ENCODE measurements at regions not wholly inside any gene's neighbourhood (a gene's known extent, or its start where the extent isn't known, plus 50 kb on each side); places are given as distances from the start of the nearest gene placed in this dataset.

- ATAC-seq (ENCODE audit: low read depth) (no peak), DNase-seq (no peak)
- H3K56ac ChIP-seq (ENCODE audit: extremely low read depth, insufficient read depth, low read length) = no peak overlapping the region
- H4K5ac ChIP-seq (ENCODE audit: low read depth, low read length) = no peak overlapping the region
- dilution Hi-C loops (cut with HindIII; ENCODE audit: low sequenced_read_pairs, unreplicated experiment) = no loop called here
- H3K9ac ChIP-seq (ENCODE audit: low read depth, low read length) = no peak overlapping the region
- no peaks in the 10 kb centered on the region for H3K4me1 ChIP-seq (ENCODE audit: control insufficient read depth, insufficient read depth, low read length)
- no peak overlapping the region for H4K91ac ChIP-seq (ENCODE audit: insufficient read depth, low read depth, low read length)
- no peaks in the 10 kb centered on the region for H3K27me3 ChIP-seq (ENCODE audit: control insufficient read depth, insufficient read depth, low read length)
- in situ Hi-C loops (cut with MboI; ENCODE audit: low sequenced_read_pairs) = no loop called here
- no peaks in the 10 kb centered on the region for H4K20me1 ChIP-seq (ENCODE audit: insufficient read depth, low read length)
- H3K23ac ChIP-seq (ENCODE audit: low read depth, low read length) = no peak overlapping the region
- intact Hi-C loops (cut with micrococcal nuclease) = no loop called here
- no peaks in the 10 kb centered on the region for H3K36me3 ChIP-seq (ENCODE audit: control insufficient read depth, insufficient read depth, low read length)
- POLR2A ChIA-PET (ENCODE audit: unreplicated experiment) = no interaction called here
- H3K14ac ChIP-seq (replicated peaks; ENCODE audit: low read depth, low read length) = no peak overlapping the region
- CTCF ChIA-PET = no interaction called here
- no CpG with 5 or more reads among the region's 3 CpGs for WGBS, 2 experiments (ENCODE audit: extremely low coverage in 2 of 2, insufficient read length in 1 of 2)
- no peak overlapping the region for H2AK9ac ChIP-seq (replicated peaks; ENCODE audit: low read depth, low read length, poor library complexity)
- H3K18ac ChIP-seq (ENCODE audit: low read depth, low read length) = no peak overlapping the region
- H3K9me1 ChIP-seq (ENCODE audit: insufficient read depth, low read length) = no peaks in the 10 kb centered on the region
- H3K27ac ChIP-seq (ENCODE audit: insufficient read depth, low read length) = no peak overlapping the region
- H4K8ac ChIP-seq (ENCODE audit: low read depth in 2 of 2, low read length in 2 of 2) = no peak overlapping the region
- H2BK120ac ChIP-seq (ENCODE audit: low read depth, low read length) = no peak overlapping the region
- H2AFZ ChIP-seq (replicated peaks; ENCODE audit: low read length, poor library complexity) = no peak overlapping the region
- no peak overlapping the region for H2BK15ac ChIP-seq (ENCODE audit: low read depth, low read length)
- TF ChIP-seq RCOR1 (IDR thresholded peaks at IDR 0.05; ENCODE audit: insufficient replicate concordance, low read length) (no peak), RFX5 (IDR thresholded peaks at IDR 0.05; ENCODE audit: low read depth, low read length) (no peak), MAFK (IDR thresholded peaks at IDR 0.05; ENCODE audit: low read depth, low read length) (no peak), NFE2L2 (IDR thresholded peaks at IDR 0.05; ENCODE audit: low read depth, low read length) (no peak), SMC3 (IDR thresholded peaks at IDR 0.05; ENCODE audit: low read depth, low read length) (no peak), CHD1 (IDR thresholded peaks at IDR 0.05; ENCODE audit: low read depth, low read length) (no peak), FOS (IDR thresholded peaks at IDR 0.05; ENCODE audit: low read depth, low read length) (no peak), POLR2A (IDR thresholded peaks at IDR 0.05; ENCODE audit: low read depth, low read length) (no peak), RAD21 (IDR thresholded peaks at IDR 0.05; ENCODE audit: low read length) (no peak), MXI1 (IDR thresholded peaks at IDR 0.05; ENCODE audit: borderline replicate concordance, low read depth, low read length) (no peak), CEBPB (IDR thresholded peaks at IDR 0.05; ENCODE audit: low read depth, low read length) (no peak), MAZ (IDR thresholded peaks at IDR 0.05; ENCODE audit: borderline replicate concordance, low read depth, low read length) (no peak), BHLHE40 (IDR thresholded peaks at IDR 0.05; ENCODE audit: low read depth, low read length) (no peak)
- TF ChIP-seq, protein P1, sequence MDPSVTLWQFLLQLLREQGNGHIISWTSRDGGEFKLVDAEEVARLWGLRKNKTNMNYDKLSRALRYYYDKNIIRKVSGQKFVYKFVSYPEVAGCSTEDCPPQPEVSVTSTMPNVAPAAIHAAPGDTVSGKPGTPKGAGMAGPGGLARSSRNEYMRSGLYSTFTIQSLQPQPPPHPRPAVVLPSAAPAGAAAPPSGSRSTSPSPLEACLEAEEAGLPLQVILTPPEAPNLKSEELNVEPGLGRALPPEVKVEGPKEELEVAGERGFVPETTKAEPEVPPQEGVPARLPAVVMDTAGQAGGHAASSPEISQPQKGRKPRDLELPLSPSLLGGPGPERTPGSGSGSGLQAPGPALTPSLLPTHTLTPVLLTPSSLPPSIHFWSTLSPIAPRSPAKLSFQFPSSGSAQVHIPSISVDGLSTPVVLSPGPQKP (IDR thresholded peaks at IDR 0.05; ENCODE audit: borderline replicate concordance, low read depth, low read length) = no peak
- TF ChIP-seq, protein P2, sequence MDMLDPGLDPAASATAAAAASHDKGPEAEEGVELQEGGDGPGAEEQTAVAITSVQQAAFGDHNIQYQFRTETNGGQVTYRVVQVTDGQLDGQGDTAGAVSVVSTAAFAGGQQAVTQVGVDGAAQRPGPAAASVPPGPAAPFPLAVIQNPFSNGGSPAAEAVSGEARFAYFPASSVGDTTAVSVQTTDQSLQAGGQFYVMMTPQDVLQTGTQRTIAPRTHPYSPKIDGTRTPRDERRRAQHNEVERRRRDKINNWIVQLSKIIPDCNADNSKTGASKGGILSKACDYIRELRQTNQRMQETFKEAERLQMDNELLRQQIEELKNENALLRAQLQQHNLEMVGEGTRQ (IDR thresholded peaks at IDR 0.05; ENCODE audit: low read depth, low read length) = no peak
- TF ChIP-seq, protein P3, sequence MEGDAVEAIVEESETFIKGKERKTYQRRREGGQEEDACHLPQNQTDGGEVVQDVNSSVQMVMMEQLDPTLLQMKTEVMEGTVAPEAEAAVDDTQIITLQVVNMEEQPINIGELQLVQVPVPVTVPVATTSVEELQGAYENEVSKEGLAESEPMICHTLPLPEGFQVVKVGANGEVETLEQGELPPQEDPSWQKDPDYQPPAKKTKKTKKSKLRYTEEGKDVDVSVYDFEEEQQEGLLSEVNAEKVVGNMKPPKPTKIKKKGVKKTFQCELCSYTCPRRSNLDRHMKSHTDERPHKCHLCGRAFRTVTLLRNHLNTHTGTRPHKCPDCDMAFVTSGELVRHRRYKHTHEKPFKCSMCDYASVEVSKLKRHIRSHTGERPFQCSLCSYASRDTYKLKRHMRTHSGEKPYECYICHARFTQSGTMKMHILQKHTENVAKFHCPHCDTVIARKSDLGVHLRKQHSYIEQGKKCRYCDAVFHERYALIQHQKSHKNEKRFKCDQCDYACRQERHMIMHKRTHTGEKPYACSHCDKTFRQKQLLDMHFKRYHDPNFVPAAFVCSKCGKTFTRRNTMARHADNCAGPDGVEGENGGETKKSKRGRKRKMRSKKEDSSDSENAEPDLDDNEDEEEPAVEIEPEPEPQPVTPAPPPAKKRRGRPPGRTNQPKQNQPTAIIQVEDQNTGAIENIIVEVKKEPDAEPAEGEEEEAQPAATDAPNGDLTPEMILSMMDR (conservative IDR thresholded peaks at IDR 0.05; ENCODE audit: low read depth, low read length) = no peak
- H2BK20ac ChIP-seq (ENCODE audit: low read depth, low read length) = no peak overlapping the region
- no peak overlapping the region for H3K4ac ChIP-seq (ENCODE audit: low read depth, low read length)
- H3K4me3 ChIP-seq (ENCODE audit: insufficient read depth, low read depth, low read length) = no peak overlapping the region
- no peaks in the 10 kb centered on the region for H3K79me1 ChIP-seq (ENCODE audit: low read depth in 1 of 2, low read length in 2 of 2)
- no peak overlapping the region for H2BK5ac ChIP-seq (ENCODE audit: low read depth, low read length, poor library complexity, severe bottlenecking)
- H3K4me2 ChIP-seq (ENCODE audit: low read depth, low read length) = no peak overlapping the region
- BruUV-seq (replicated peaks) = no TSS peak
- H2AK5ac ChIP-seq (ENCODE audit: low read depth, low read length) = no peak overlapping the region
- H3K9me3 ChIP-seq (ENCODE audit: control insufficient read depth, insufficient read depth, low read length) = peaks cover 5% of the 10 kb centered on the region
These were observed 139.8 kb upstream of the TOM1L1 start for GRCh38 chr17:54760836-54761235.

All from IMR-90 (cell line).